ENCODE measurements at regions not wholly inside any gene's neighbourhood (a gene's known extent, or its start where the extent isn't known, plus 50 kb on each side); places are given as distances from the start of the nearest gene placed in this dataset.

GRCh38 chr6:140063021-140063399 is 688.6 kb upstream of the CITED2 start:
- Histone ChIP-seq H3K79me2 (ENCODE audit: control insufficient read depth, insufficient read depth, low read length) (no peaks in the 10 kb centered on the region), H4K20me1 (replicated peaks; ENCODE audit: control insufficient read depth, insufficient read depth, low read length) (no peaks in the 10 kb centered on the region), H3K36me3 (ENCODE audit: control insufficient read depth, insufficient read depth, low read length) (no peaks in the 10 kb centered on the region), H3K9me3 (replicated peaks; ENCODE audit: control insufficient read depth, insufficient read depth, low read depth, low read length) (no peaks in the 10 kb centered on the region), H3K4me1 (replicated peaks in 1 of 2; ENCODE audit: control insufficient read depth in 2 of 2, insufficient read depth in 2 of 2, low read length in 2 of 2) (no peaks in the 10 kb centered on the region), H3K9me1 (ENCODE audit: control insufficient read depth, insufficient read depth, low read length) (no peaks in the 10 kb centered on the region), H3K27me3 (ENCODE audit: control insufficient read depth in 2 of 2, insufficient read depth in 2 of 2, low read length in 2 of 2) (peaks cover 2 to 3% of the 10 kb centered on the region in 2 experiments; a peak in 2 of 5 replicates), H2AFZ (ENCODE audit: low read depth, low read length) (no peak overlapping the region), H3K4me3 (no peak overlapping the region), H3K27ac (ENCODE audit: extremely low read depth, low read depth, low read length) (no peak overlapping the region), H3K9ac (ENCODE audit: insufficient read depth in 1 of 2, low read depth in 2 of 2, low read length in 2 of 2) (no peak overlapping the region), H3K4me2 (ENCODE audit: insufficient read depth, low read length) (no peak overlapping the region)
- in situ Hi-C loops (cut with MboI) (no loop called here), intact Hi-C loops (cut with micrococcal nuclease) (no loop called here)
- CTCF ChIA-PET (ENCODE audit: low intra/inter-chr PET ratio): no interaction called here
- no peak for ATAC-seq
- FAIRE-seq: no peak
- BruUV-seq (replicated peaks): no TSS peak
- POLR2A ChIA-PET: no interaction called here
- DNase-seq (ENCODE audit: extremely low read depth in 1 of 4, low spot score in 3 of 4): no peak
- TF ChIP-seq RHOXF2B (CRISPR knock-in tag; conservative IDR thresholded peaks at IDR 0.05): no peak
- TF ChIP-seq MTA1 (IDR thresholded peaks at IDR 0.05; ENCODE audit: borderline replicate concordance): no peak
- no peak for TF ChIP-seq TEAD1 (CRISPR knock-in tag; IDR thresholded peaks at IDR 0.05)
- no peak for TF ChIP-seq ERF (CRISPR knock-in tag; IDR thresholded peaks at IDR 0.05)
- no peak for TF ChIP-seq ZNF668 (CRISPR knock-in tag; IDR thresholded peaks at IDR 0.05)
- TF ChIP-seq E2F6 (IDR thresholded peaks at IDR 0.05; ENCODE audit: borderline replicate concordance in 1 of 2, extremely low read depth in 1 of 2, insufficient read depth in 1 of 2, insufficient read length in 1 of 2, low read depth in 1 of 2, low read length in 1 of 2, poor library complexity in 1 of 2, severe bottlenecking in 1 of 2): no peak
- no peak for TF ChIP-seq GATA2 (CRISPR knock-in tag; IDR thresholded peaks at IDR 0.05)
- TF ChIP-seq HDGF (IDR thresholded peaks at IDR 0.05): no peak
- no peak for TF ChIP-seq TCF3 (CRISPR knock-in tag; IDR thresholded peaks at IDR 0.05)
- no peak for TF ChIP-seq LEF1 (IDR thresholded peaks at IDR 0.05)
- no peak for TF ChIP-seq CXXC5 (CRISPR knock-in tag; IDR thresholded peaks at IDR 0.05)
- no peak for TF ChIP-seq NR2C2 (CRISPR knock-in tag; IDR thresholded peaks at IDR 0.05)
- no peak for TF ChIP-seq NR2C2 (tag; IDR thresholded peaks at IDR 0.05)
- no peak for TF ChIP-seq PTRF (tag; IDR thresholded peaks at IDR 0.05)
- no peak for TF ChIP-seq ZNF436 (CRISPR knock-in tag; IDR thresholded peaks at IDR 0.05)
- no peak for TF ChIP-seq BRCA1 (IDR thresholded peaks at IDR 0.05)
- TF ChIP-seq BRCA1 (CRISPR knock-in tag; IDR thresholded peaks at IDR 0.05): no peak
- no peak for TF ChIP-seq FOXJ3 (CRISPR knock-in tag; IDR thresholded peaks at IDR 0.05)

All from K562 (cell line).